Fibroblast of lung (primary cell): ENCODE measurements at regions not wholly inside any gene's neighbourhood (a gene's known extent, or its start where the extent isn't known, plus 50 kb on each side); places are given as distances from the start of the nearest gene placed in this dataset.

Experiments used
- DNase-seq, 2 donors: peaks; one replicate each; pipeline versions ENCODE4 v3.0.0 to v3.0.0-alpha.2; 2010; ENCODE audit warnings: low read depth in 2 of 2
- H2AFZ ChIP-seq: 2 replicates; pipeline ENCODE4 v1.5.1; 2012; ENCODE audit warnings: low read length, control low read depth, inconsistent platforms
- H3K27ac ChIP-seq: 2 replicates; pipeline ENCODE4 v1.5.1; 2011; ENCODE audit warnings: low read length, control low read depth; ENCODE audit not compliant: insufficient read depth
- H3K27me3 ChIP-seq: 2 replicates; pipeline ENCODE4 v1.5.1; 2011; ENCODE audit warnings: mild to moderate bottlenecking, low read length; ENCODE audit not compliant: control insufficient read depth, insufficient read depth
- H3K36me3 ChIP-seq: 2 replicates; pipeline ENCODE4 v1.5.1; 2011; ENCODE audit warnings: low read length; ENCODE audit not compliant: control insufficient read depth, insufficient read depth
- H3K4me1 ChIP-seq: 2 replicates; pipeline ENCODE4 v1.5.1; 2011; ENCODE audit warnings: low read length; ENCODE audit not compliant: control insufficient read depth, insufficient read depth; ENCODE audit errors: extremely low read depth
- H3K4me2 ChIP-seq: 2 replicates; pipeline ENCODE4 v1.5.1; 2011; ENCODE audit warnings: low read length, control low read depth; ENCODE audit not compliant: insufficient read depth; ENCODE audit errors: extremely low read depth
- H3K4me3 ChIP-seq, 4 experiments: fragments of 200-600 bp in 1 of 4; sonication (generic) in 1 of 4; replicated peaks in 1 of 4; 2 replicates each; pipeline ENCODE4 v1.5.1; 2011 to 2016; ENCODE audit warnings: low read length in 4 of 4, low read depth in 3 of 4, mild to moderate bottlenecking in 3 of 4, control low read depth in 2 of 4, inconsistent platforms in 1 of 4, mixed read lengths in 1 of 4; ENCODE audit not compliant: insufficient read depth in 1 of 4; ENCODE audit errors: control extremely low read depth in 1 of 4
- H3K79me2 ChIP-seq: 2 replicates; pipeline ENCODE4 v1.5.1; 2012; ENCODE audit warnings: mild to moderate bottlenecking, low read length, inconsistent platforms; ENCODE audit not compliant: control insufficient read depth, insufficient read depth
- H3K9ac ChIP-seq: 2 replicates; pipeline ENCODE4 v1.5.1; 2011; ENCODE audit warnings: mild to moderate bottlenecking, low read length, control low read depth; ENCODE audit not compliant: insufficient read depth
- H3K9me3 ChIP-seq: 2 replicates; pipeline ENCODE4 v1.5.1; 2012; ENCODE audit warnings: low read depth, low read length; ENCODE audit not compliant: control insufficient read depth, insufficient read depth
- H4K20me1 ChIP-seq: 2 replicates; pipeline ENCODE4 v1.5.1; 2011; ENCODE audit warnings: low read length; ENCODE audit not compliant: control insufficient read depth, insufficient read depth; ENCODE audit errors: extremely low read depth
- EZH2 ChIP-seq: IDR thresholded peaks from 2 replicates; pipeline ENCODE4 v1.5.1; 2012; ENCODE audit warnings: low read length, control low read depth, mild to moderate bottlenecking; ENCODE audit errors: missing control alignments
- TF ChIP-seq, protein P1 (sequence below), 2 donors: IDR thresholded peaks in 1 of 2; conservative IDR thresholded peaks in 1 of 2; 1 replicate in 1 of 2; 2 replicates in 1 of 2; pipeline ENCODE4 v1.5.1; 2011 to 2012; ENCODE audit warnings: low read length in 2 of 2, control low read depth in 1 of 2, inconsistent platforms in 1 of 2, low read depth in 1 of 2, mild to moderate bottlenecking in 1 of 2

- H3K4me2 ChIP-seq: no peak overlapping the region
- no peaks in the 10 kb centered on the region for H3K9me3 ChIP-seq
- H3K79me2 ChIP-seq: no peaks in the 10 kb centered on the region
- no peak overlapping the region for H2AFZ ChIP-seq
- no peaks in the 10 kb centered on the region for H4K20me1 ChIP-seq
- H3K4me3 ChIP-seq: no peak overlapping the region
- no peak overlapping the region for H3K27ac ChIP-seq
- H3K4me1 ChIP-seq: no peaks in the 10 kb centered on the region
- H3K9ac ChIP-seq: no peak overlapping the region
- no peaks in the 10 kb centered on the region for H3K27me3 ChIP-seq
- DNase-seq: no peak
- no peak for TF ChIP-seq EZH2
- TF ChIP-seq, protein P1, sequence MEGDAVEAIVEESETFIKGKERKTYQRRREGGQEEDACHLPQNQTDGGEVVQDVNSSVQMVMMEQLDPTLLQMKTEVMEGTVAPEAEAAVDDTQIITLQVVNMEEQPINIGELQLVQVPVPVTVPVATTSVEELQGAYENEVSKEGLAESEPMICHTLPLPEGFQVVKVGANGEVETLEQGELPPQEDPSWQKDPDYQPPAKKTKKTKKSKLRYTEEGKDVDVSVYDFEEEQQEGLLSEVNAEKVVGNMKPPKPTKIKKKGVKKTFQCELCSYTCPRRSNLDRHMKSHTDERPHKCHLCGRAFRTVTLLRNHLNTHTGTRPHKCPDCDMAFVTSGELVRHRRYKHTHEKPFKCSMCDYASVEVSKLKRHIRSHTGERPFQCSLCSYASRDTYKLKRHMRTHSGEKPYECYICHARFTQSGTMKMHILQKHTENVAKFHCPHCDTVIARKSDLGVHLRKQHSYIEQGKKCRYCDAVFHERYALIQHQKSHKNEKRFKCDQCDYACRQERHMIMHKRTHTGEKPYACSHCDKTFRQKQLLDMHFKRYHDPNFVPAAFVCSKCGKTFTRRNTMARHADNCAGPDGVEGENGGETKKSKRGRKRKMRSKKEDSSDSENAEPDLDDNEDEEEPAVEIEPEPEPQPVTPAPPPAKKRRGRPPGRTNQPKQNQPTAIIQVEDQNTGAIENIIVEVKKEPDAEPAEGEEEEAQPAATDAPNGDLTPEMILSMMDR (conservative IDR thresholded peaks at IDR 0.05 in 1 of 2, IDR thresholded peaks at IDR 0.05 in 1 of 2; ENCODE audit: low read depth in 1 of 2, low read length in 2 of 2): no peak
- no peaks in the 10 kb centered on the region for H3K36me3 ChIP-seq
Observed at GRCh38 chr6:125370343-125370742, 68.6 kb upstream of the HDDC2 start.

- Histone ChIP-seq H3K27me3 (no peaks in the 10 kb centered on the region), H3K9ac (no peak overlapping the region), H3K79me2 (no peaks in the 10 kb centered on the region), H3K36me3 (no peaks in the 10 kb centered on the region), H2AFZ (no peak overlapping the region), H3K9me3 (no peaks in the 10 kb centered on the region), H4K20me1 (no peaks in the 10 kb centered on the region), H3K4me3 (no peak overlapping the region), H3K4me2 (no peak overlapping the region), H3K27ac (no peak overlapping the region), H3K4me1 (no peaks in the 10 kb centered on the region)
- TF ChIP-seq, protein P1 (conservative IDR thresholded peaks at IDR 0.05 in 1 of 2, IDR thresholded peaks at IDR 0.05 in 1 of 2; ENCODE audit: low read depth in 1 of 2, low read length in 2 of 2): no peak
- TF ChIP-seq EZH2: no peak
- DNase-seq: no peak
Observed at GRCh38 chr6:125375013-125375412, 73.2 kb upstream of the HDDC2 start.

DNA sequence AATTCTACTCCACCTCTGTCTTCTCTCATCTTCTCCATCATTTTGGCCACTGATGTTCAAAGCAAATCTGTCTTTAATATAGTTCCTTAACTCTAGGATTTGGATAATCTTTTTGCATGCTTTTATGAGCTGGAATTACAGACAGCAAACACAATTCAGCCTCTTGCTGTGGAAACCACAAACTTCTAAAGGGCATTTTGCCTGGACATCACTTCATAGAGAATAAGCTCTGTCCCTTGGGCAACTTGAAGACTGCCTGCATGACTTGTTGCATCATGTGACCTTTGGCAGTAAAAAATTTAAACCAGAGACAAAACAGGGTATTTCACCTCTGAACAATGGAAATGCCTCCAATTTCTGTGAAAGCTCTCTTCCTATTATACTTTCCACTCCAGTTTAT, 74.1 kb upstream of the HDDC2 start:
- Histone ChIP-seq H3K9ac (no peak overlapping the region), H3K36me3 (no peaks in the 10 kb centered on the region), H4K20me1 (no peaks in the 10 kb centered on the region), H3K4me1 (no peaks in the 10 kb centered on the region), H3K9me3 (no peaks in the 10 kb centered on the region), H3K27me3 (no peaks in the 10 kb centered on the region), H2AFZ (no peak overlapping the region), H3K4me3 (no peak overlapping the region), H3K27ac (no peak overlapping the region), H3K79me2 (no peaks in the 10 kb centered on the region), H3K4me2 (no peak overlapping the region)
- TF ChIP-seq EZH2: no peak
- TF ChIP-seq, protein P1 (conservative IDR thresholded peaks at IDR 0.05 in 1 of 2, IDR thresholded peaks at IDR 0.05 in 1 of 2; ENCODE audit: low read depth in 1 of 2, low read length in 2 of 2): no peak
- DNase-seq: no peak
